Peyer's patch (tissue), 4 donors: ENCODE measurements at regions not wholly inside any gene's neighbourhood (a gene's known extent, or its start where the extent isn't known, plus 50 kb on each side); places are given as distances from the start of the nearest gene placed in this dataset.

Source experiments
- CTCF ChIP-seq, 6 experiments: fragments of 450-650 bp in 4 of 6; fragments of 200-600 bp in 2 of 6; sonication (generic) in 1 of 6; IDR thresholded peaks; one replicate each; pipeline ENCODE4 v1.5.1; 2017 to 2019; ENCODE audit warnings: antibody characterized with exemption in 6 of 6, mild to moderate bottlenecking in 3 of 6, moderate library complexity in 1 of 6
- POLR2A ChIP-seq, 2 donors: fragments of 450-650 bp; IDR thresholded peaks; one replicate each; pipeline ENCODE4 v1.5.1; 2017; ENCODE audit warnings: antibody characterized with exemption in 2 of 2, mild to moderate bottlenecking in 2 of 2, moderate library complexity in 2 of 2

- no peak for TF ChIP-seq CTCF (IDR thresholded peaks at IDR 0.05)
- no peak for TF ChIP-seq POLR2A (IDR thresholded peaks at IDR 0.05)
Observed at GRCh38 chr16:79436885-79437284, 163.7 kb downstream of the MAF start.
